Astrocyte (in vitro differentiated cells and primary cell): ENCODE measurements at regions not wholly inside any gene's neighbourhood (a gene's known extent, or its start where the extent isn't known, plus 50 kb on each side); places are given as distances from the start of the nearest gene placed in this dataset.

Experiments used
- EZH2 ChIP-seq: IDR thresholded peaks from 2 replicates; pipeline ENCODE4 v1.6.1; 2012; ENCODE audit warnings: mild to moderate bottlenecking, low read length, inconsistent platforms; ENCODE audit not compliant: insufficient read depth
- TF ChIP-seq, protein P1 (sequence below): IDR thresholded peaks from 2 replicates; pipeline ENCODE4 v1.5.1; 2011; ENCODE audit warnings: low read depth, mild to moderate bottlenecking, inconsistent platforms, low read length, moderate library complexity; ENCODE audit not compliant: insufficient read depth

GRCh38 chr2:3960106-3960505, 256.7 kb downstream of the DCDC2C start:
- TF ChIP-seq, protein P1, sequence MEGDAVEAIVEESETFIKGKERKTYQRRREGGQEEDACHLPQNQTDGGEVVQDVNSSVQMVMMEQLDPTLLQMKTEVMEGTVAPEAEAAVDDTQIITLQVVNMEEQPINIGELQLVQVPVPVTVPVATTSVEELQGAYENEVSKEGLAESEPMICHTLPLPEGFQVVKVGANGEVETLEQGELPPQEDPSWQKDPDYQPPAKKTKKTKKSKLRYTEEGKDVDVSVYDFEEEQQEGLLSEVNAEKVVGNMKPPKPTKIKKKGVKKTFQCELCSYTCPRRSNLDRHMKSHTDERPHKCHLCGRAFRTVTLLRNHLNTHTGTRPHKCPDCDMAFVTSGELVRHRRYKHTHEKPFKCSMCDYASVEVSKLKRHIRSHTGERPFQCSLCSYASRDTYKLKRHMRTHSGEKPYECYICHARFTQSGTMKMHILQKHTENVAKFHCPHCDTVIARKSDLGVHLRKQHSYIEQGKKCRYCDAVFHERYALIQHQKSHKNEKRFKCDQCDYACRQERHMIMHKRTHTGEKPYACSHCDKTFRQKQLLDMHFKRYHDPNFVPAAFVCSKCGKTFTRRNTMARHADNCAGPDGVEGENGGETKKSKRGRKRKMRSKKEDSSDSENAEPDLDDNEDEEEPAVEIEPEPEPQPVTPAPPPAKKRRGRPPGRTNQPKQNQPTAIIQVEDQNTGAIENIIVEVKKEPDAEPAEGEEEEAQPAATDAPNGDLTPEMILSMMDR, result no peak
- no peak for TF ChIP-seq EZH2
